DOHH2 (cell line): ENCODE measurements at regions not wholly inside any gene's neighbourhood (a gene's known extent, or its start where the extent isn't known, plus 50 kb on each side); places are given as distances from the start of the nearest gene placed in this dataset.

Experiments
- CTCF ChIP-seq: fragments of 200-600 bp; sonication (generic); IDR thresholded peaks from one replicate; pipeline ENCODE4 v1.5.1; 2014; ENCODE audit warnings: antibody characterized with exemption, mild to moderate bottlenecking, low read depth, low read length; ENCODE audit not compliant: poor library complexity, severe bottlenecking
- EZH2phosphoT487 ChIP-seq: fragments of 200-600 bp; sonication (generic); IDR thresholded peaks from 2 replicates; pipeline ENCODE4 v1.6.1; 2017; ENCODE audit warnings: borderline replicate concordance, mild to moderate bottlenecking, antibody characterized with exemption, low read length, moderate library complexity, mixed read lengths

GRCh38 chr13:107644136-107644535 lies 571.2 kb downstream of the LIG4 start:
- TF ChIP-seq CTCF, result no peak
- no peak for TF ChIP-seq EZH2phosphoT487
